C4-2B (cell line): ENCODE measurements at regions not wholly inside any gene's neighbourhood (a gene's known extent, or its start where the extent isn't known, plus 50 kb on each side); places are given as distances from the start of the nearest gene placed in this dataset.

Source experiments
- ZFX ChIP-seq: fragments of 450-650 bp; IDR thresholded peaks from 2 replicates; pipeline ENCODE4 v1.6.1; 2017
- TF ChIP-seq, protein P1 (sequence below): fragments of 450-650 bp; conservative IDR thresholded peaks from 2 replicates; pipeline ENCODE4 v1.5.1; 2017; ENCODE audit warnings: mild to moderate bottlenecking

DNA sequence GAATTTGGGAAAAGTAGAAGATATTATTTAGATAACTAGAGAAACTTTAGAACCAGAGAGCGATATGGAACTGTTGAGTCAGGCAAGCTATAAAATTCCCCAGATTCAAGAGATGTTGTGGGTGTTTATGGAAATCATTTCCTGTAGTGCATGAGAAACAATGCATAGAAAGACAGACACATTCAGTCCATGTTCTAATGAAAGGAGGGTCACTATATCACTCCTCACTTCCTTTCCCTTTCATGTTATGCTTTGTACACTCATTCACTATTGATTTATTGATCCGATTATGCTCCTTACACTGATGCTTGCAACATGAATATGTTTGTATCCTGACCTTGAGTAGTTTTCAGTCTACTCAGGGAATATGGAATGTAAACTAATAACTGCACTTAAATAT, 1459.9 kb upstream of the ALCAM start:
- TF ChIP-seq, protein P1, sequence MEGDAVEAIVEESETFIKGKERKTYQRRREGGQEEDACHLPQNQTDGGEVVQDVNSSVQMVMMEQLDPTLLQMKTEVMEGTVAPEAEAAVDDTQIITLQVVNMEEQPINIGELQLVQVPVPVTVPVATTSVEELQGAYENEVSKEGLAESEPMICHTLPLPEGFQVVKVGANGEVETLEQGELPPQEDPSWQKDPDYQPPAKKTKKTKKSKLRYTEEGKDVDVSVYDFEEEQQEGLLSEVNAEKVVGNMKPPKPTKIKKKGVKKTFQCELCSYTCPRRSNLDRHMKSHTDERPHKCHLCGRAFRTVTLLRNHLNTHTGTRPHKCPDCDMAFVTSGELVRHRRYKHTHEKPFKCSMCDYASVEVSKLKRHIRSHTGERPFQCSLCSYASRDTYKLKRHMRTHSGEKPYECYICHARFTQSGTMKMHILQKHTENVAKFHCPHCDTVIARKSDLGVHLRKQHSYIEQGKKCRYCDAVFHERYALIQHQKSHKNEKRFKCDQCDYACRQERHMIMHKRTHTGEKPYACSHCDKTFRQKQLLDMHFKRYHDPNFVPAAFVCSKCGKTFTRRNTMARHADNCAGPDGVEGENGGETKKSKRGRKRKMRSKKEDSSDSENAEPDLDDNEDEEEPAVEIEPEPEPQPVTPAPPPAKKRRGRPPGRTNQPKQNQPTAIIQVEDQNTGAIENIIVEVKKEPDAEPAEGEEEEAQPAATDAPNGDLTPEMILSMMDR: no peak
- TF ChIP-seq ZFX: no peak
